Heart right ventricle (tissue), 16 donors: ENCODE measurements at regions not wholly inside any gene's neighbourhood (a gene's known extent, or its start where the extent isn't known, plus 50 kb on each side); places are given as distances from the start of the nearest gene placed in this dataset.

Experiments
- ATAC-seq, 8 donors: fragments of 200-7000 bp; cut with Tn5 transposase; one replicate each; pipeline ENCODE4 v1.9.1; 2020; ENCODE audit warnings: mild to moderate bottlenecking in 8 of 8, moderate library complexity in 8 of 8, moderate number of reproducible peaks in 1 of 8
- DNase-seq, 2 donors: peaks; one replicate each; pipeline ENCODE4 v3.0.0-alpha.2; 2020
- H3K27ac ChIP-seq, 10 donors: fragments of 200-600 bp; sonication (generic) in 2 of 10; one replicate each; pipeline versions ENCODE4 v1.5.0 to v1.8.0; 2020 to 2022; ENCODE audit warnings: mild to moderate bottlenecking in 3 of 10
- H3K27me3 ChIP-seq, 7 donors: fragments of 200-600 bp; one replicate each; pipeline ENCODE4 v1.8.0; 2021 to 2022; ENCODE audit warnings: mild to moderate bottlenecking in 2 of 7
- H3K36me3 ChIP-seq, 9 donors: fragments of 200-600 bp; sonication (generic) in 1 of 9; one replicate each; pipeline versions ENCODE4 v1.5.0 to v1.8.0; 2020 to 2022; ENCODE audit warnings: mild to moderate bottlenecking in 2 of 9
- H3K4me1 ChIP-seq, 9 donors: fragments of 200-600 bp; sonication (generic) in 1 of 9; one replicate each; pipeline versions ENCODE4 v1.5.0 to v1.8.0; 2020 to 2022; ENCODE audit warnings: mild to moderate bottlenecking in 4 of 9
- H3K4me3 ChIP-seq, 10 donors: fragments of 200-600 bp; sonication (generic) in 2 of 10; one replicate each; pipeline versions ENCODE4 v1.5.0 to v1.8.0; 2020 to 2022; ENCODE audit warnings: mild to moderate bottlenecking in 7 of 10, moderate library complexity in 2 of 10
- H3K9me3 ChIP-seq, 11 donors: fragments of 200-600 bp in 10 of 11; sonication (generic) in 2 of 11; one replicate each; pipeline versions ENCODE4 v1.5.0 to v1.8.0; 2013 to 2022; ENCODE audit warnings: mild to moderate bottlenecking in 2 of 11, control low read depth in 1 of 11, moderate library complexity in 1 of 11
- WGBS, 2 donors: extraction: QIAGEN DNeasy Blood & Tissue Kit; methylation state at CpG; one replicate each; pipeline ENCODE4 v1.1.7; 2013; ENCODE audit warnings: inconsistent platforms in 1 of 2; 5-methylcytosine and 5-hydroxymethylcytosine counted together
- intact Hi-C, 10 donors: fragments of 100-400 bp; cut with DNase I; formaldehyde crosslinking; loops; one replicate each; pipeline versions ENCODE4 v1.11.1 to v1.14.2; 2022
- TF ChIP-seq, protein P1 (sequence below), 9 donors: fragments of 200-600 bp; sonication (generic) in 2 of 9; IDR thresholded peaks; one replicate each; pipeline versions ENCODE4 v1.5.0 to v1.8.0; 2021 to 2022; ENCODE audit warnings: antibody characterized with exemption in 9 of 9, mild to moderate bottlenecking in 5 of 9, moderate library complexity in 1 of 9
- donor health status: Arrhythmogenic right ventricular cardiomyopathy.
- donor health status: ischemic (EF 13 %, LVEDD 7.1; RV severe dilation, severe dysfunction).
- donor health status: healthy with polysubstance abuse.
- donor health status: DM: no; HTN: yes; CAD: no.
- donor health status: DM: no; HTN: no; CAD: no.
- donor health status: ischemic (EF 25% LVEDD 6.9; RV normal size, moderate dysfunction).
- donor health status: ischemic (EF 25% LVEDD 5.7; RV mildly dilated, moderate dysfunction).
- donor health status: healthy.
- donor health status: DM: yes; HTN: yes; CAD: no.
- donor health status: Ischemic cardiomyopathy.
- donor health status: ischemic (EF 35%, LVEDD 5.7; RV mildly dilated, moderate dysfunction).
- donor health status: nonischemic (EF 11% LVEDD 7.7; RV severe dilation, severe dysfunction).
- donor health status: DM: yes; HTN: yes; CAD: no.
- donor health status: PGD.
- donor health status: ischemic (EF 29% LVEDD 5.4; RV normal size, mild dysfunction).
- donor health status: nonischemic (EF 23%, LVEDD 6.1; RV moderate dilation, normal function).

DNA sequence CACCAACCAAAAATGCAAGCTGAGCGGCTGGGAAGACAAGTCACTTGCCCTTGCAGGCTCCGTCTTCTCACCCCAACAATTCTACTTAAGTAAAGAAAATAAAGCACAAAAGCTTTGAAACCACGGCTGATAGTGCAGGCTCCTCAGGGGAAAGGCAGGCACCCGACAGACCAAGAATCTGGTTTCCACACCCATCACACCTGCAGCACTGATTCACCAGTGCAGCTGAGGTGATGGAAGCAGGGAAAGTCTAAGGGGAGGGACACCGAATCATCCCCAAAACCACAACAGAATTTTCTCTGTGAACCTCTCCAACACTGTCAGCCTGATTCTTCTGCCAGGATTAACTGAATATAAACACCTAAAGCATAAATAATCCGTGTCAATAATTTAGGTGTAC lies 62.0 kb upstream of the NSMCE3 start:
- H3K36me3 ChIP-seq, result no peaks in the 10 kb centered on the region
- WGBS, 2 donors, result 76% methylated on average over 6 of the region's 6 CpGs
- intact Hi-C loops, result no loop called here
- no peak overlapping the region for H3K4me3 ChIP-seq
- TF ChIP-seq, protein P1, sequence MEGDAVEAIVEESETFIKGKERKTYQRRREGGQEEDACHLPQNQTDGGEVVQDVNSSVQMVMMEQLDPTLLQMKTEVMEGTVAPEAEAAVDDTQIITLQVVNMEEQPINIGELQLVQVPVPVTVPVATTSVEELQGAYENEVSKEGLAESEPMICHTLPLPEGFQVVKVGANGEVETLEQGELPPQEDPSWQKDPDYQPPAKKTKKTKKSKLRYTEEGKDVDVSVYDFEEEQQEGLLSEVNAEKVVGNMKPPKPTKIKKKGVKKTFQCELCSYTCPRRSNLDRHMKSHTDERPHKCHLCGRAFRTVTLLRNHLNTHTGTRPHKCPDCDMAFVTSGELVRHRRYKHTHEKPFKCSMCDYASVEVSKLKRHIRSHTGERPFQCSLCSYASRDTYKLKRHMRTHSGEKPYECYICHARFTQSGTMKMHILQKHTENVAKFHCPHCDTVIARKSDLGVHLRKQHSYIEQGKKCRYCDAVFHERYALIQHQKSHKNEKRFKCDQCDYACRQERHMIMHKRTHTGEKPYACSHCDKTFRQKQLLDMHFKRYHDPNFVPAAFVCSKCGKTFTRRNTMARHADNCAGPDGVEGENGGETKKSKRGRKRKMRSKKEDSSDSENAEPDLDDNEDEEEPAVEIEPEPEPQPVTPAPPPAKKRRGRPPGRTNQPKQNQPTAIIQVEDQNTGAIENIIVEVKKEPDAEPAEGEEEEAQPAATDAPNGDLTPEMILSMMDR (IDR thresholded peaks at IDR 0.05), result no peak
- DNase-seq, result no peak
- peaks cover 0 to 9% (median 0%) of the 10 kb centered on the region in 7 donors for H3K27me3 ChIP-seq
- no peaks in the 10 kb centered on the region for H3K4me1 ChIP-seq
- H3K27ac ChIP-seq, result no peak overlapping the region
- no peak for ATAC-seq
- H3K9me3 ChIP-seq, result peaks cover 0 to 5% (median 0%) of the 10 kb centered on the region in 11 donors

DNA sequence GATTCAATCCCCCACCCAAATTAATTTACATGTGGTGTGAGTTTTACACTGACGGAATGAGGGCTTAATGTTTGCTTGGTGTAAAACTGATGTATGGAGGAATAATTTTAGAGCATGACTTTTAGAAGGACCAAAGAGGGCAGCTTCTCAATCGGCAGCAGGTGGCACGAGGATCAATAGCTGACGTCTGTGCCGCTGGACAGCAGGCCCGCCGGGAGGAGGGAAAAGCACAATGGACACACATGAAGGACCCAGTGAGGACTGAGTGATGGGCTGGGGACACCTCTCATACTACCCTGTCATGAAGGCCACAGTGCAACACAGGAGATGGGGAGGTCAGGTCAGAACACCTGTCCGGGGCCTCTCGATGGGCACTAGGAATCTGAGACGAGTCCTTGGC lies 61.4 kb upstream of the NSMCE3 start:
- no peak overlapping the region for H3K4me3 ChIP-seq
- WGBS, 2 donors, result 89% methylated on average over 10 of the region's 10 CpGs
- no peak for DNase-seq
- no peak overlapping the region for H3K27ac ChIP-seq
- H3K4me1 ChIP-seq, result no peaks in the 10 kb centered on the region
- peaks cover 0 to 11% (median 3%) of the 10 kb centered on the region in 11 donors for H3K9me3 ChIP-seq
- H3K36me3 ChIP-seq, result no peaks in the 10 kb centered on the region
- peaks cover 0 to 8% (median 0%) of the 10 kb centered on the region in 7 donors for H3K27me3 ChIP-seq
- intact Hi-C loops, result no loop called here
- no peak for ATAC-seq
- TF ChIP-seq, protein P1 (IDR thresholded peaks at IDR 0.05), result no peak

DNA sequence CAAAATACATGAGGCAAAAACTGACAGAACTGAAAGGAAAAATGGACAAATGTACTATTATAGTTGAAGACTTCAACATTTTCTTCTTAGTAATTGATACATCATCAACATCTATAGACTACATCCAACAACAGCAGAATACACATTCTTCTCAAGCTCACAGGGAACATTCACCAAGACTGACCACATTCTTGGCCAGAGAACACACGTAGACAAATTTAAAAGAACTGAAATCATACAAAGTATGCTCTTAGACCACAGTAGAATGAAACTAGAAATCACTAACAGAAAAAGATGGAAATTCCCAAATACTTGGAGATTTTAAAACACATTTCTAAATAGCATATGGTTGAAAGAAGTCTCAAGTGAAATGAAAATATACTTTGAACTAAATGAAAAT lies 55.1 kb upstream of the NSMCE3 start:
- no peak for DNase-seq
- TF ChIP-seq, protein P1 (IDR thresholded peaks at IDR 0.05), result no peak
- Histone ChIP-seq H3K27ac (no peak overlapping the region), H3K9me3 (peaks cover 0 to 25% (median 11%) of the 10 kb centered on the region in 11 donors), H3K27me3 (peaks cover 0 to 3% (median 0%) of the 10 kb centered on the region in 7 donors), H3K4me1 (no peaks in the 10 kb centered on the region), H3K4me3 (no peak overlapping the region), H3K36me3 (no peaks in the 10 kb centered on the region)
- intact Hi-C loops, result no loop called here
- no peak for ATAC-seq
- 0 to 64% methylated on average over 1 of the region's 1 CpG for WGBS, 2 donors

DNA sequence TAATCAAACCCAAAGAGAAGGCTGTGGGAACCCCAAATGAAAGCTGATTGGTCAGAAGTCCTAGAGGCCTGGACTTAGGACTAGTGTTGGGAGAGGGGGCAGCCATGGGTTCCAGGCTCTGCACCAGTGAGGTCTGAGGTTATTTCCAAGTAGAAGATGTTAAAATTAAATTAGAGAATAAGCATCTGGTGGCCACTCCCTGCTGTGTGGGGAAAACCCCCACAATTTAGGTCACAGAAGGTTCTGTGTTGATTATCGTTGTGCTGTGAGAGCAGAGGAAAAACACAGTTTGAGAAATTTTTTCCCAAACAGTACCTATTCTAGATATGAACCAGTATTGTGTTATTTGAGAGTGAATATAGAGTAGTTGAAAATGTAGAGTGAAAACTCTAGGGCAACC lies 53.9 kb upstream of the NSMCE3 start:
- Histone ChIP-seq H3K4me3 (no peak overlapping the region), H3K9me3 (peaks cover 0 to 25% (median 11%) of the 10 kb centered on the region in 11 donors), H3K27me3 (peaks cover 0 to 6% (median 0%) of the 10 kb centered on the region in 7 donors), H3K36me3 (no peaks in the 10 kb centered on the region), H3K4me1 (no peaks in the 10 kb centered on the region), H3K27ac (no peak overlapping the region)
- 76 to 84% methylated on average over 1 of the region's 1 CpG for WGBS, 2 donors
- DNase-seq (no peak), ATAC-seq (no peak)
- intact Hi-C loops, result no loop called here
- TF ChIP-seq, protein P1 (IDR thresholded peaks at IDR 0.05), result no peak
